Activated T-helper 2 cell treated with anti-CD3 and anti-CD28 coated beads, Interferon-gamma antibody, Interleukin-2, Interleukin-4, amounts not matched to agents 10 μg/mL and 5 μg/mL and 100 μg/mL, durations not matched to agents 14 hours and 24 hours and 36 hours (primary cell): ENCODE measurements at regions not wholly inside any gene's neighbourhood (a gene's known extent, or its start where the extent isn't known, plus 50 kb on each side); places are given as distances from the start of the nearest gene placed in this dataset.

Experiments
- DNase-seq: peaks from one replicate; pipeline ENCODE4 v3.0.0; 2021; ENCODE audit warnings: low spot score
- H3K27ac Mint-ChIP-seq: one replicate; pipeline ENCODE4 v1.8.0; 2021; ENCODE audit warnings: mixed read lengths
- H3K27me3 Mint-ChIP-seq: one replicate; pipeline ENCODE4 v1.8.0; 2021; ENCODE audit warnings: low read depth, mixed read lengths
- H3K36me3 Mint-ChIP-seq: one replicate; pipeline ENCODE4 v1.8.0; 2021; ENCODE audit warnings: low read depth, mixed read lengths
- H3K4me1 Mint-ChIP-seq: one replicate; pipeline ENCODE4 v1.8.0; 2021; ENCODE audit warnings: low read depth, mixed read lengths
- H3K4me3 Mint-ChIP-seq: one replicate; pipeline ENCODE4 v1.8.0; 2021; ENCODE audit warnings: low read depth, mild to moderate bottlenecking, moderate library complexity, mixed read lengths
- H3K9me3 Mint-ChIP-seq: one replicate; pipeline ENCODE4 v1.8.0; 2021; ENCODE audit warnings: mixed read lengths
- intact Hi-C: fragments of 100-400 bp; cut with micrococcal nuclease; formaldehyde crosslinking; loops from one replicate; pipeline ENCODE4 v1.15.1; 2023

DNA sequence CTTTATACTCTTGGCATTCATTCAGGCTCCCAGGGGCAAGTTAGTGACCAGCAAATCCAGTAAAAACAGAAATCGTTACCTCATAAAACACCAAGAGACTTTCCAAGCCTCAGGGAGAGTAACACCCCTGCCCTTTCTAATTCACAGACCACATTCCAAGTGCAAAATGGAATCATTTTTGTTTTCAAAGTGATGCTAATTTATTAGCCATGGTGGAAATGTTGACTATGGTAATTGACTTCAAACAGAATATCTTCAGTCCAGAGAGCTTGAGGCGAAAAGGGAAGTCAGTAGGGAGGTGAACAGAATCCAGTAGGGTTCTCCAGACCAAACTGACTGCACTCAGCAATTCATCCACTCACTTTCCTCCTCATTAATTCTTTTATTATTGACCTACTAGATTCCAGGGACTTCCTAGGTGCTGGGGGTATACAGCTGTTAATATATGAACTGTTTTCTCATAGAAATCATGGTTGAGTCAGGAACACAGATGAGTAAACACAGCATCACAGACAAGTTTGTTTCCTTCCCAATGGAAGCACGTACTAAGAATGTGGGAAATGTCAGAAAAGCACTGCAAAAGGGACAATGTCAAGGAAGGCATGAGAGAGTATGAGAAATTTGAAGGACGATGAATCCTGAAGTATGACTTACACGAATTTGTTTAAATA, 388.5 kb upstream of the C1orf87 start:
- intact Hi-C loops = no loop called here
- no peaks in the 10 kb centered on the region for H3K27me3 Mint-ChIP-seq
- H3K9me3 Mint-ChIP-seq = peaks cover 10% of the 10 kb centered on the region
- no peak overlapping the region for H3K4me3 Mint-ChIP-seq
- H3K27ac Mint-ChIP-seq = no peak overlapping the region
- H3K4me1 Mint-ChIP-seq = no peaks in the 10 kb centered on the region
- DNase-seq = no peak
- H3K36me3 Mint-ChIP-seq = no peaks in the 10 kb centered on the region

DNA sequence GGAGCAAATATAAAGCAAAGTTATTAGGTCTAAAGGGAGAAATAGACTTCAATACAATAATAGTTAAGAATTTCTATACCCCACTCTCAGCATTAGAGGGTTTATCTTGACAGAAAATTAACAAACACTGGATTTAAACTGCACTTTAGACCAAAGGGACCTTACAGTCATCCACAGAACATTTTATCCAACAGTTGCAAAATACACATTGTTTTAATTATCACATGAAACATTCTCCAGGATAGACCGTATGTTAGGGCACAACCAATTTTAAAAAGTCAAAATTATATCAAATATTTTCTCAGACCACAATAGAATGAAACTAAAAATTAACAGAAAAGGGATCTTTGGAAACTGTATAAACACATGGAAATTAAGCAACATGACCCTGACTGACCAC, 384.5 kb upstream of the C1orf87 start:
- no peaks in the 10 kb centered on the region for H3K36me3 Mint-ChIP-seq
- no peak overlapping the region for H3K27ac Mint-ChIP-seq
- H3K9me3 Mint-ChIP-seq = peaks cover 14% of the 10 kb centered on the region
- intact Hi-C loops = no loop called here
- no peaks in the 10 kb centered on the region for H3K27me3 Mint-ChIP-seq
- DNase-seq = no peak
- no peaks in the 10 kb centered on the region for H3K4me1 Mint-ChIP-seq
- H3K4me3 Mint-ChIP-seq = no peak overlapping the region

DNA sequence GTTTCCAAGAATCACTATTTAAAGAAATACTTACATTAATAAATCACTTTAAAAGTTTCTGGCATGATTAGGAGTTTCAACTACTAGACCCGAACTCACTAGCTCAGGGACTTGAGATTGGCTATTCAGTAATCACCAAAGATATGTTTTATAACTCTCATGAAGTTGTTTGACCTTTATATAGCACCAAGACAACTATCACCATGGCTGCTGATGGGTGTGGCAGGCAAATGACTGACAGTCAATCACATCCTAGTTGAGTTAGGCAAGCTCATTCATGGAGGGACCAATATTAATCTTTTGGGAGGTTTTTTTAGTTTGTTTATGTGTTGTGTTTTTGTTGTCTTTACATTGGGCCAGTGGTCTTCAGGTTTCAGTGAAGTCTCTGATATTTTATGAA, 376.3 kb upstream of the C1orf87 start:
- Mint-ChIP-seq H3K36me3 (no peaks in the 10 kb centered on the region), H3K9me3 (peaks cover 4% of the 10 kb centered on the region), H3K4me1 (no peaks in the 10 kb centered on the region), H3K4me3 (no peak overlapping the region), H3K27me3 (no peaks in the 10 kb centered on the region), H3K27ac (no peak overlapping the region)
- intact Hi-C loops = no loop called here
- DNase-seq = no peak

DNA sequence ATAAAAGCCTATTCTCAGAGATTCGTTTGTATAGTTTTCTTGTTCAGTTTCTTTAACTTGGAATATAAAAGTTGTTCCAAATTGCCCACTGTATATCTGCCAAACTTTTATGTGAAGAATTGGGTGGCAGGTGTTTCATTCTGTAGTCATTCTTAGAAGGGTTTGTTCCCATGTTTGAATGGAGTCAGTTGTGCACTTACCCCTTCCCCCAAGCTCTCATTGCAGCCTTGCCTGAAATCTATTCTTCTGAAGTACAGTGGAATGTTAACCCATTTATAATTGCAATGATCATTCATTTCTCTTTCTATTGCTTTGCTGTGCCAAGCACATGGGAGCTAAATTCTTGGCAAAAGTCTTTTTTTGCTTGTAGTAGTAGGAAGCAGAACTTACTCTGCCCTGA, 375.3 kb upstream of the C1orf87 start:
- no peaks in the 10 kb centered on the region for H3K27me3 Mint-ChIP-seq
- DNase-seq = no peak
- H3K27ac Mint-ChIP-seq = no peak overlapping the region
- no peaks in the 10 kb centered on the region for H3K9me3 Mint-ChIP-seq
- H3K4me3 Mint-ChIP-seq = no peak overlapping the region
- no peaks in the 10 kb centered on the region for H3K4me1 Mint-ChIP-seq
- intact Hi-C loops = no loop called here
- H3K36me3 Mint-ChIP-seq = no peaks in the 10 kb centered on the region

DNA sequence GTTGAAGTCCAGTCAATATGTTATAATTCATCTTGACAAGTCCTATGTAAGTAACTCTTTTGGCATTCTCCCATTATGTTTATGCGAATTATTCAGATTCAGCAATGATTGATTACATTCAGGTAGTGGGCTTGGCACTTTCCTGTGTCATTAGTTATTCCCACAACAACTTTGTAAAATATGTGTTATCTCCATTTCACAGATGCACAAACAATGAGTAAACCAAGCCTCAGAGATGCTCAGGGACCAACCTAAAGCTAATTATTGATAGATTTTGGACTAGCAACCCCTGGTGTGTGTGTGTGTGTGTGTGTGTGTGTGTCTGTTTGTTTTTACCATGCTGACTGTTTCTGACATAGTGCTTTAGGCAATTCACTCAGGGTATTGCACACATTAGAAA, 371.1 kb upstream of the C1orf87 start:
- no peak for DNase-seq
- H3K27ac Mint-ChIP-seq = no peak overlapping the region
- H3K4me3 Mint-ChIP-seq = no peak overlapping the region
- H3K4me1 Mint-ChIP-seq = no peaks in the 10 kb centered on the region
- H3K27me3 Mint-ChIP-seq = no peaks in the 10 kb centered on the region
- H3K36me3 Mint-ChIP-seq = no peaks in the 10 kb centered on the region
- intact Hi-C loops = no loop called here
- no peaks in the 10 kb centered on the region for H3K9me3 Mint-ChIP-seq

DNA sequence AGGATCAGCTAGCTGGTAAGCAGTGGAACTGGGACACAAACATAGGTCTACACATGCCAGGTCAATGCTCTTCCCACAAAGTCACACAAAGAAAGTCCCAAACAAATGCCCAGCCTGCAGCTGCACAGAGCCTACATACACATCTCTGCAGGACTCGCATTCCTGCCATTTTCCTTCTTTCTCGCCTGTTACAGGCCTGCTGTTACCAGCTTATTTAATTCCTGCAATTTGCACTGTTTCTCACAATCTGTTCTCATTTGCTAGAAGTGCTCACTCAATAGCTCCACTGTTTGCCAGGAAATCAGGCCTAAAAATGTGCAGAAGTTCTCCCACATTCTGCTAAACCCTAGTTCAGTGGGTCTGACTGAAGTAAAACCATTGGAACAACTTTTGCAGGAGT, 362.6 kb upstream of the C1orf87 start:
- intact Hi-C loops = no loop called here
- Mint-ChIP-seq H3K27me3 (no peaks in the 10 kb centered on the region), H3K9me3 (peaks cover 28% of the 10 kb centered on the region), H3K27ac (no peak overlapping the region), H3K4me1 (no peaks in the 10 kb centered on the region), H3K36me3 (no peaks in the 10 kb centered on the region), H3K4me3 (no peak overlapping the region)
- no peak for DNase-seq

DNA sequence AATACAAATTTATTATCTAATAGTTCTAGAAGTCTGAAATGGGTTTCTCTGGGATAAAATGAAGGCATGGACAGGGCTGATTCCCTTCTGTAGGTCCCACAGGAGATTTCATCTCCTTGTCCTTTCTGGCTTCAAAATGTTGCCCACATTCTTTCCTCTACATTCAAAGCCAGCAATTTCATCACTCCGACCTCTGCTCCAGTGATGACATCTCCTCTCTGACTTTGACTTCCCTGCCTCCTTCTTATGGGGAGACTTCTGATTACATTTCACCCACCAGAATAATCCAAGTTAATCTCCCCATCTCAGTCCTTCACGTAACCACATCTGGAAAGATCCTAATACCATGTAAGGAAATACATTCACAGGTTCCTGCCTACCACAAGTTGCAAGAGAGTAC, 358.0 kb upstream of the C1orf87 start:
- Mint-ChIP-seq H3K27ac (no peak overlapping the region), H3K4me3 (no peak overlapping the region), H3K27me3 (no peaks in the 10 kb centered on the region), H3K36me3 (no peaks in the 10 kb centered on the region), H3K4me1 (no peaks in the 10 kb centered on the region), H3K9me3 (peaks cover 23% of the 10 kb centered on the region)
- intact Hi-C loops = no loop called here
- DNase-seq = no peak

DNA sequence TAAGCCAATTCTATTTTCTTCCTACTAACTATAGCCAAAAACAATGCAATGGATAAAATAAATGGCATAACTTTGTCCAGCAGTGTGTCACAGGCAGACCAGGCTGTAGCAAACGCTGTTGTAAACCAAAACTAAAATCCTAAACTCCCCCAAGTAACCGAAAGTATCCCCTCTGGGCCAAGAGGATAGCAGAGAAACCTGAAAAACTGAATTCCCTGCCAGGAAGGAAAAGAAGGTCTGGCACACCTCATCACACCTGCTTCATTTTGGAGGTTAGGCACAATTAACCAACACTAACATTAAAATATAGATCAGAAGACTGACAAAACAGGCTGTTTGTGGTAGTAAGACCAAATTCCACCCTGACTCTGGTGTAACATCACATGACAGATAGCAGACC, 356.8 kb upstream of the C1orf87 start:
- H3K9me3 Mint-ChIP-seq = peaks cover 16% of the 10 kb centered on the region
- no peaks in the 10 kb centered on the region for H3K27me3 Mint-ChIP-seq
- H3K4me1 Mint-ChIP-seq = no peaks in the 10 kb centered on the region
- no peak for DNase-seq
- no peaks in the 10 kb centered on the region for H3K36me3 Mint-ChIP-seq
- no peak overlapping the region for H3K27ac Mint-ChIP-seq
- H3K4me3 Mint-ChIP-seq = no peak overlapping the region
- intact Hi-C loops = no loop called here

DNA sequence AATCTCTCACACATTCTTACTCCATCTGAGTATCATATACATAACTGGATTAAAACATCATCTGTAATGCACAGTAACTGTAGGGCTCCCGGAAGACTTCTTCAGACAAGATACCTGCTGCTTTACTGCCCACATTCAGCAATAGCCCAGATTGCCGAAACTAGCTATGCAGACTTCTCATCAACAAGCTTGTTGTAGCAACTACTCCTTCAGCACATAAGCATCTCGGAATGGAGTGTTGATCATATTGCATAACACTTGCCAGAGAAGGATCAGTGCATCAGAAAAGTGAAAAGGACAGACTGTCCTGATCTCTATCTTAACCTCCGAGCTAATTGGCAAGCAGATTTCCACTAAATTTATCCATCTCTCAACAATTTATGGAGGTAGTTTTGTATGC, 354.6 kb upstream of the C1orf87 start:
- H3K4me1 Mint-ChIP-seq = no peaks in the 10 kb centered on the region
- no peaks in the 10 kb centered on the region for H3K27me3 Mint-ChIP-seq
- no peaks in the 10 kb centered on the region for H3K9me3 Mint-ChIP-seq
- H3K36me3 Mint-ChIP-seq = no peaks in the 10 kb centered on the region
- H3K4me3 Mint-ChIP-seq = no peak overlapping the region
- DNase-seq = no peak
- no peak overlapping the region for H3K27ac Mint-ChIP-seq
- intact Hi-C loops = no loop called here

DNA sequence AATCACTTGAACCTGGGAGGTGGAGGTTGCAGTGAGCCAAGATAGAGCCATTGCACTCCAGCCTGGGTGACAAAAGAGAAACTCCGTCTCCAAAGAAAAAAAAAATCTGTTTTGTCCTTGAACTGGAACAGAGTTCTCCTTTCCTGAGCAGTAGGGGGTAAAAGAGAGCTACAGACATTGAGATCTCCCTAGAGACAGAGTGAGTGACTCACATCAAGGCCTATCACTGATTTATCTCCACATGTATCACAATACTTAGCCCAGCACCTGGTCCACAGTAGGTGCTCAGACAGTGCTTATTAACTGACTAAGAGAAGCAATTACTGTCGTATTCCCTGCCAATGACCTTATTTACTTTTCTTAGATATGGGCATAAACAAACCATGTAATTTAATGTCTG, 354.1 kb upstream of the C1orf87 start:
- intact Hi-C loops = no loop called here
- no peak for DNase-seq
- no peaks in the 10 kb centered on the region for H3K9me3 Mint-ChIP-seq
- H3K36me3 Mint-ChIP-seq = no peaks in the 10 kb centered on the region
- no peaks in the 10 kb centered on the region for H3K27me3 Mint-ChIP-seq
- H3K4me1 Mint-ChIP-seq = no peaks in the 10 kb centered on the region
- H3K4me3 Mint-ChIP-seq = no peak overlapping the region
- no peak overlapping the region for H3K27ac Mint-ChIP-seq

DNA sequence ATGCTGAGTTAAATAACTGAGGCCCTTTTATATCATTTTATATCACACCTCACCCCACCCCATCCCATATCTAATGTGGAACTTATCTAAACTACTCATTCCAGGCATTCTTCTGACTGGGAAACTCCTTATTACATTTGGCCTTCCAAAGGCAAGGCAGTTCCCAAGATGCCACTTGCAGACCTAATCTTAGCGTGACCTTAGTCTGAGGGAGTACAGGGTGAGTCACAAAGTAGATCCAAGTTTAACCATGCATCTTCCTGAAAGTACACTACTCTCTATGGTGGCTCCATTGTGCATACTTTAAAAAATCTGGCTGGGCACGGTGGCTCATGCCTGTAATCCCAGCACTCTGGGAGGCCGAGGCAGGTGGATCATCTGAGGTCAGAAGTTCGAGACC, 353.6 kb upstream of the C1orf87 start:
- no peaks in the 10 kb centered on the region for H3K4me1 Mint-ChIP-seq
- no peaks in the 10 kb centered on the region for H3K36me3 Mint-ChIP-seq

DNA sequence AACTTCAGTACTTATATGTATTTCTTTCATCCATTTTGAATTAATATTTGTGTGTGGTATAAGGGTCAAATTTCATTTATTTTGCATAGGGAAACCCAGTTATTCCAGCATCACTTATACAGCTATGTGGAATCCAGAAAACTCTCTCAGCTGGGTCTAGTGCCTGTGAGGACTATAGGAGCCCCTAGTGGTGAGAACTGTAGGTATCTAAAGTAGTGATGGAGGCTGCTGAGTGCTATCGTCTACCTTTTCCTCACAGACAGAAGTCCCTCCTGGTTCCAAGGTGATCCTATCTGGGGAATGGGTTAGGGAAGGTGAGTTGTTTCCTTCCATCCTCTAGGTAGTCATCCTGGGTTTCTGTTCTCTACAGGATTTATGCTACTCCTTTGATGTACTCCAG, 352.0 kb upstream of the C1orf87 start:
- H3K36me3 Mint-ChIP-seq = no peaks in the 10 kb centered on the region
- H3K4me3 Mint-ChIP-seq = no peak overlapping the region
- intact Hi-C loops = no loop called here

More for the DNA sequence above, 353.6 kb upstream of the C1orf87 start:
- intact Hi-C loops = no loop called here
- Mint-ChIP-seq H3K9me3 (no peaks in the 10 kb centered on the region), H3K4me3 (no peak overlapping the region), H3K27me3 (no peaks in the 10 kb centered on the region), H3K27ac (no peak overlapping the region)
- DNase-seq = no peak

DNA sequence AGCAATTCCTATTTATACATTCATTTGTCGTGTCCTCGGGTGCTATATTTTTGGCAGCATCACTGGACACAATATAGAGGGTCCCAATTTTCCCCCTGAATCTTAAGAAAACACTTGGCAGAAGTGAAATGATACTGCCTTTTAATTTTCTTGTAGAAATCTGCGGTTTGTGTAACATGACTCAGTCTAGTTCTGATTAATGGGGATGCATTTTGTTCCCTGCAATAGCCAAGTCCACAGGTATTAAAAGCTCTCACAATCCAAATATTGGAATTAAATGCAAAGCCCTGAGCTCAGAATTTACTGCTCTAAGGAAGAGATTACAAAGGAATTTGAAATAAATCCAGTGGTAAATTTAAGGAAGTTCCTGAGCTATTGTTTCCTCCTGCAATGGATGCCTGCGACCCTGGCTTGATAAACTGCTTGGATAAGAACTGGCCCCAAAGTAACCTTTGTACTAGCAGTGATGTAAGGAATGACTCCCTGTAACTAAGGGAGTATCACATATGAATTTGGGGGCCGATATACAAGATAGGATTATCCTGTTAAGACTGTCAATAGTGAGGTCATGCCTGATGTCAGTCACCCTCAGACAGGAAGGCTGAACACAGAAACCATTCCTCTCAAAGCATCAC, 349.7 kb upstream of the C1orf87 start:
- intact Hi-C loops = no loop called here
- DNase-seq = no peak
- Mint-ChIP-seq H3K27me3 (no peaks in the 10 kb centered on the region), H3K4me1 (no peaks in the 10 kb centered on the region), H3K27ac (no peak overlapping the region), H3K9me3 (no peaks in the 10 kb centered on the region), H3K4me3 (no peak overlapping the region), H3K36me3 (no peaks in the 10 kb centered on the region)

More for the DNA sequence above, 352.0 kb upstream of the C1orf87 start:
- H3K9me3 Mint-ChIP-seq = no peaks in the 10 kb centered on the region
- no peak for DNase-seq
- no peak overlapping the region for H3K27ac Mint-ChIP-seq
- H3K4me1 Mint-ChIP-seq = no peaks in the 10 kb centered on the region
- H3K27me3 Mint-ChIP-seq = no peaks in the 10 kb centered on the region

DNA sequence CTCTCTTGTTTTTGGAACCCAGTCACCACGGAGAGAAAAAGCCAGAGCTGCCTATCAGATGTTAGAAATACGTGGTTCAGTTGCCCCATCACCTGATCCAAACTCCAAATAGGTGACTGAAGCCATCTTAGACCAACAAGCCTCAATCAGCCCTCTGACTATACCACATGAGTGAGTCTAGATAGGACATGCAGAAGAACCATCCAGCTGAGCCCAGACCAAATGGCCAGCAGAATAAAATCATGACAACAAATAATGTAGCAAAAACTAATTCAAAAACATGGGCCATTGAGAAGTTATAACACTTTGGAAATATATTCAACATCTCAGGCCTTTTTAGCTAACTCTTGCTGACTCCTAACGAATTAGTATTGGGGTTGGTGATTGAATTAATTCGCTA, 348.4 kb upstream of the C1orf87 start:
- no peaks in the 10 kb centered on the region for H3K27me3 Mint-ChIP-seq
- no peaks in the 10 kb centered on the region for H3K36me3 Mint-ChIP-seq
- intact Hi-C loops = no loop called here
- no peaks in the 10 kb centered on the region for H3K4me1 Mint-ChIP-seq
- no peaks in the 10 kb centered on the region for H3K9me3 Mint-ChIP-seq
- no peak overlapping the region for H3K4me3 Mint-ChIP-seq
- no peak overlapping the region for H3K27ac Mint-ChIP-seq
- DNase-seq = no peak
